NT2/D1 (cell line): ENCODE measurements at regions not wholly inside any gene's neighbourhood (a gene's known extent, or its start where the extent isn't known, plus 50 kb on each side); places are given as distances from the start of the nearest gene placed in this dataset.

Source experiments
- SUZ12 ChIP-seq: IDR thresholded peaks from 2 replicates; pipeline ENCODE4 v1.6.1; 2011; ENCODE audit not compliant: insufficient read length, insufficient read depth; ENCODE audit errors: extremely low read depth
- YY1 ChIP-seq: IDR thresholded peaks from 2 replicates; pipeline ENCODE4 v1.6.1; 2011; ENCODE audit not compliant: insufficient read length, insufficient read depth

DNA sequence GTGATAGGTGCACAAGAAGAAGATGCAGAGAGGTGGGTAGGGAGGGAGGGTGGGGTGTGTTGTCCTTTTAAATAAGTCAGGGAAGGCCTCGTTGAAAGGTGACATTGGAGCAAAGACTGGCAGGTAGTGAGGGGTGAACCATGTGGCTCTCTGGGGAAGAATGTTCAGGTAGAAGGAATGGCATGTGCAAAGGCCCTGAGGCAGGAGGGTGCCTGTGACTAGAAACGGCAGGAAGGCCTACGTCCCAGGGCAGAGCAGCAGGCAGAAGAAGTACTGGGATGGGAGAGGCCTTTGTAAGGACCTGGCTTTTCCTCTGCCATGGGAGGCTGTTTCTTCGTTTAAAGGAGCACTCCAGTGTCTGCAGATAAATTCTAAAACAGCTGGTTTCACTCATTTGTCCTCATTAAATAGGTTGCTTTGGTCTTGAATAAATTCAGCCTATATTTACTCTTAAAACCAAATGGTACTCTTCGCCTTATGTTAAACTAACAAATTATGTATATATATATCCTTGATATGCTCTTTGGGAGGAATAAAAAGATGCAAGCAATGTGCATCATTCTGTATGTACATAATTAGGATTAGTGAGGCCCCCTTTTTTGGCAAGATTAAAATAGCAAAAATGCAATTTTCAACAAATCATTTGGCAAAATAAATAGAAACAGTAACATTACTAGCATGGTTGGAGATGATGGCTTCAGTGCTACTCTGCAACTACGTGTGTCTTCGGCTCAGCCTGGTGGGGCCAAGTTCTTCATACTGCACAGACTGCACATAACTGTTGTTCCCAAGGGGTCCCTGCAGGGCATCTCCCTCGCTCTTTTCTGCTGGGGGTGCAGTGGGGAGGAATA is 151.4 kb downstream of the KLF13 start:
- TF ChIP-seq SUZ12 (no peak), YY1 (no peak)
